ENCODE measurements at regions not wholly inside any gene's neighbourhood (a gene's known extent, or its start where the extent isn't known, plus 50 kb on each side); places are given as distances from the start of the nearest gene placed in this dataset.

DNA sequence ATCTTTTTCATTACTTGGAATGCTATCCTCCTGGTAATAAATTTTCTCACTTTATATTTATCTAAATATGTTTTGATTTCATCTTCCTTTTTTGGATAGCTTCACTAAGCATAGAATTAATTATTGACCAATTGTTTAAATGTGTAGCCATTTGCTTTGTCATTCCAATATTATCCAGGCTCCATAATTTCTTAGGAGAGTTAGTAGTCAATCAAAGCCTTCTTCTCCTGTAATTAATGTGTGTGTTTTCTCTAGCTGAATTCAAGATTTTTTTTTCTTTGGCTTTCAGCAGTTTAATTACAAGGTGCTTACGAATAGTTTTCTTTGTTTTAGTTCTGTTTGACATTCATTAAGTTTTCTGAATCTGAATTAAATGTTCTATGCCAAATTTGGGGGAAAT, 545.9 kb upstream of the CELF2 start:
- DNase-seq (ENCODE audit: low spot score) = no peak

DNA sequence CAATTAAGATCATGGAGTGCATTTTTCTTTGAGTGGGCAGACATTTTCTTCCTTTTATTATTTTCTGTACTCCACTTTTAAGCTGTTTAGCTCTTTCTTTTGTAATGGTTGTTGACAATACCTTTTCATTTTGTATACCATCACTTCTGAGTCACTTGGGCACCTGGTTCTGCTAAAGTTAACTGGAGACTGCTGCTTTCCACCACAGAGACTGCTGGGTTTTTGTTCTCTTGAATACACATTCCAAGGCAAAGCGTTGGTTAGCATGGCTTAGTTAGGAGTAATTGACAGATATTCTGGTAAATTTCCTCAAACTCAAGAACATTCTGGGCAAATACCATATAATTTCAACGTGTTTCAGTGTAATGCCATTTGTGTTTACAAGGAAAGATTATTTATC, 541.9 kb upstream of the CELF2 start:
- DNase-seq (ENCODE audit: low spot score) = no peak

DNA sequence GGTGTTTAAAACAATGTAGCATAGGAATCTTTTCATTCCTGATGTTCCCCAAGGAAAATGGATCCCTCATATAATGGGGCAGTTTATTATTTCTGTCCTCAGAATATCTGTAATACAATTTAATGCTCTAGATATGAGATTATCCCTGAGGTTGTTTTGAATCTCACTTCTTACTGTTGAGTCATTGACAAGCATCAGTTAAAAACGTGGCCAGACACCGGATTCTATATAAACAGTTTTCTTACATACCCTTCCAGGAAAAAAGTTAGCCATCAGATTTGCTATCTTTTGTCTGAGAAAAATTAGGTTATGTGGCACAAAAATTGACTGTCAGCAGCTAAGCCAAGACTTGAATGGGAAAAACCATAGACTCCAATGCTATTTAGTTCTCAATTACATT, 539.8 kb upstream of the CELF2 start:
- DNase-seq (ENCODE audit: low spot score) = no peak

DNA sequence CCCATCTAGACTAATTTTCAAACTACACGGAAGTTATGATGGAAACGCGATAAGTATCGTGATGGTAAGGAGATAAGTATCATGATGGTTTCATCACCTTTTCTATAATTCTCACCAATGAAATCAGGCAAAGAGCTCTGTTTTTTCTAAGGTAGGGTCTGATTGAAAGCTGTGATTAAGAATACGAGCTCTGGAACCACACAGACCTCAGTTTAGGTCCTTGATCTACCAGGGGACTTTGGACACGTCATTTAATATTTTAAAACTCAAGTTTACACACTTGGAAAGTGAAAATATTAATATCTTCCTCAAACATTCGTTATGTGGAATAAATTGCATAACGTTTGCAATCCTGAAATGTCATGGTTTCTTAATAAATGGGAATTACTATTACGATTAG, 538.2 kb upstream of the CELF2 start:
- no peak for DNase-seq (ENCODE audit: low spot score)

DNA sequence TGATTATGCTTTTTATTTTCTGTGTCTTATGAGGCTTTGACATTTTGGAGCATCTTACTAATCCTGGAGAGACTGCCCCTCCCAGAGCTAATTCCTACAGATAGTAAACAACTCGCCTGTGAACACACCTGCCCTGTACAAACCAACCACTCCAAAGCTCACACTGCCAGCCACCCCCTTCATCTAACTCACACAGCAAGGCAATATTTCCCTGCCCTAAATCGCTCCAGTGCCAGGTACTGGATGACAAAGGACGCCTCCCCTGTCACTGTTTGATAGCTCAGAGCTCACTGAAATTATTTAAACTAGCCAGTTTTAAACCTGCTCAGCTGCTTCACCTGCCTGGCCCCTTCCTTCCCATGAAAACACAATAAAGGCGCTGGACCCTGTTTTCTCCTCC, 535.1 kb upstream of the CELF2 start:
- no peak for DNase-seq (ENCODE audit: low spot score)

DNA sequence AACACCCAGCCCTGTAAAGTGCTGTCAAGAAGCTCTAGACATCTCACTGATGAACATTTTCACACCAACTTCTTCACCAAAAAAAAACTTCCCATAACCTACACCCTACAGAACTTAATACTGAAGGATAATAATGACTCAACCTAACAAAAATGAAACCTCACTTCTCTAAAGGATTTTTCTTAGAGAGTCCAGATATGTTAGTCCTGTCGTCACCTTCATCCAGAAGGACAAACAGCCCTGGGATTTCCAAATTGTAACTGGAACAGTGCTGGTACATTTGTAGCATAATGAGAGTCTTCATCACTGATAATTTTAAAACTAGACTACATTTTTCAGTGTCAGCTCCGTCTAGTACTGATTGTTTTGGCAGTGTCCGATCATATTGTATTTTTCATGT, 528.6 kb upstream of the CELF2 start:
- DNase-seq (ENCODE audit: low spot score) = no peak

DNA sequence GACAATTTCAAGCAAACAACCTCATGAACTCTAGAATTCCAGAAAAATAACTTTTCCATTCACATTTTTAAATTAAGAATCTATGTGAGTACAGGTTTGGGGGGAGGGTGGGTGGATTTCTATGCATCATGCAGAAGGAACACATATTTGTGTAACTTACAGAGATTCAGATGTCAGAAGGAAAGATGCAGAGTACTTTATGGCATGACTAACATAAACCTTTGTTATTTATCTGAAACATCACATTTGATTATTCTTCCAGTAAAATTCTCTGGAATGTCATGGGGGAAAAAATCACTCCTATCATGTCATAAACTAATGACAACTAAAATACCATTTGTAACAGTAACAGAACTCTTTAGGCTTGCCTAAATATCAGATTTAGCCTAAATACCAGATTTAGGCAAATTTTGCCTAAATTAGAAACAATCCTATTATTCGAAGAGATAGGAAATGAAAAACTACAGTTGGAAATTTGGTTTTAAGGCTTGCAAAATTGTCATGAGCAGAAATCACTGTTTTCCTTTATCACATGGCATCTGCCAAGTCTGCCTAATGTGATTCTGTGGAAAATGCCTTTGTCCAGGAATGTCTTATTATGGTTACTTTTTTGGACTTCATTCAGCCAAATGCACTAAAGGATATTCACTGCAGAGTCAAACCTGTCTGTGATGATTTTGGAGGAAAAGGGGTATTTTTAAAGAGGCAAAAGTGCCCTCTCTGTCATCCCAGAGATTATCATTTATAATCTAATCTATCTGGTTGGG, 527.7 kb upstream of the CELF2 start:
- no peak for DNase-seq (ENCODE audit: low spot score)

DNA sequence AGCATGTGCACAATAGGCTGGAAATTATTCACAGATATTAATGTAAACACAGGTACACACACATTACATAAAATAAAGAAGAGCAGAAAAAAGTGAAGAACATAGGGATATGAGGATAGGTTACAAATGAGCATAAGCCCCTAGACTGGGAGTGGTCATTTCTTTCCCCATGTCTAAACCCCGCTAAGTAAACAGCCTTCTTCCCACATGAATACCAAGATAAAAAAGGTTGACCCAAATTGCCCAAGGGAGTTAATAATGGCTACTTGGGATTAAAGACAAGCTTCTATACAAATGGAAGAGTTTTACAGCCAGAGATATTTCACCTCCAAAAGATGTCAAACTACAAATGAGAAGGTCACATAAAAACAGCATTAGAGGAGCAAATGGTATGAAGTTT, 527.1 kb upstream of the CELF2 start:
- DNase-seq (ENCODE audit: low spot score) = no peak

DNA sequence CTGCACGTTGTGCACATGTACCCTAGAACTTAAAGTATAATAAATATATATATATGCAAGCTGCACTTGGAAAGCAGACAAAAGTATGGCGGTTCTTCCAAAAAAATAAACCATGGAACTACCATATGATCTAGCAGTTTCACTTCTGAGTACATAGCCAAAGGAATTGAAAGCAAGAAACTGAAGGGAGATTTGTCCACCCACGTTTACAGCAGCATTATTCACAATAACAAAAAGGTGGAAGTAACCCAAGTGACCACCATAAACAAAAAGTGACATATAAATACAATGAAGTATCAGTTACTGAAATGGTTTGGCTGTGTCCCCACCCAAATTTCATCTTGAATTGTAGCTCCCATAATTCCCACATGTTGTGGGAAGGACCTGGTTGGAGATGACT, 525.3 kb upstream of the CELF2 start:
- no peak for DNase-seq (ENCODE audit: low spot score)

DNA sequence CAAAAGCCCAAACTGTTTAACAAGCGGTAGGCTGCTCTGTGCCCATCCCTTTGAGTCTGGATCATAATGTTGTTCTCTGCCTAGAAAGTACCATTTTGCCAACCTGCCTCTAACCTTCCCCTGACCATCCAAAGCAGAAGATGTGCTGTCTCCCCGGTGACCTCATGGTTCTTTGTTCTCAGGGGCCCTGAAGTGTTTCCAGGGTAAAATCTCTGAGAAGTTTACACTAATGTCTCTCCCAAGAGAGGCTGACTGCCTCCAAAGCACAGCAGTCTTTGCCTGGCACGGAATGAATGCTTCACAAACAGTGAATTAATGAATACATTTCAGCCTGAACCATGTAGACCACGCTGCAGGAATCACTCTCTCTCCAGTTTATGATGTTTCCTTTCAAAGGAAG, 523.8 kb upstream of the CELF2 start:
- DNase-seq (ENCODE audit: low spot score) = no peak

DNA sequence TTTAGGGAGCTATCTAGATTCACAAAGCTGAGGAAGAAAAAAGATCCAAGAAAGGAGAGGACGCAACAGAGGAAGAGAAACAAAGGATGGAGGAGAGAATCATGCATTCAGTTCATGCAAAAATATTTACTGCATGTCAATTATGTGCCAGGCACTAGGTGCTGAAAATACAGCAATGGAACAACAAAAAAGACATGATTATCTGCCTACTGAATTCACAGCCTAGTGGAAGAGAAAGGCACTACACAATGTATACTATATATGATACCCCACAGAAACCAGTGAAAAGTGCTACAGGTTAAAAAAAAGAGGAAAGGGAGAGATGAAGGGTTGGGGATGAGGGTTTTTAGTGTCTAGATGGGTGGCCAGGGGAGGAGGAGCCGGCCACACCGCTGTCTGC, 520.4 kb upstream of the CELF2 start:
- no peak for DNase-seq (ENCODE audit: low spot score)

DNA sequence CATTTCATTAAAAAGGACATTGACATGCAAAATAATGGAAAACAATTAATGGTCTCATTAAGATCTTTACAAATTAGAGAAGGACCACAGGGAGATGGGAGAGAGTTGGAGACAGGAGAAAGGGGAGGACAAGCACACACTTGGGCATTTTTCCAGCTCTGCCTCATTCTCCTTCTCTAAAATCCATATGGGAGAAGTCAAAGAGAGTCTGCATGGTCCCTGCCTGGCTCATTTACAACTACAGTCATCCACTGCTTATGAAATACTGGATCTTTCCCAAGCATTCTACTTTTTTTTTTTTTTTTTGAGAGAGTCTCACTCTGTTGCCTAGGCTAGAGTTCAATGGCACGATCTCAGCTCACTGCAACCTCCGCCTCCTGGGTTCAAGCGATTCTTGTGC, 518.9 kb upstream of the CELF2 start:
- DNase-seq (ENCODE audit: low spot score) = no peak

DNA sequence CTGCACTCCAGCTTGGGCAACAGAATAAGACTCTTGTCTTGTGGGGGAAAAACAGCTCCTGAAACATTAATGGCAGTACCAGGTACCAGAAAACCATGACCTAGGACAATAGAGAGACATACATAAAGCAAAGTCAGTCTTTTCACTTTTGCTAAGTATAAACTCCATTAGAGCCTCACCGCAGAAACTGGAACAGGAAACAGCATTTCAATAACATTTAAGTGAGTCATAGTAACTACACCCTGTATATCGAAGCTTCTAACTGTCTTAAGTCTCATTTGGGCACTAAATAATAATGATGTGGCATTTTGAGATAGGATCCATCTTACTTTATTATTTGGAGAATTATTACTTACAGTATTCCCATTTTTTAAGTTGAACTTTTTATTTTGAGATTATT, 517.8 kb upstream of the CELF2 start:
- no peak for DNase-seq (ENCODE audit: low spot score)

DNA sequence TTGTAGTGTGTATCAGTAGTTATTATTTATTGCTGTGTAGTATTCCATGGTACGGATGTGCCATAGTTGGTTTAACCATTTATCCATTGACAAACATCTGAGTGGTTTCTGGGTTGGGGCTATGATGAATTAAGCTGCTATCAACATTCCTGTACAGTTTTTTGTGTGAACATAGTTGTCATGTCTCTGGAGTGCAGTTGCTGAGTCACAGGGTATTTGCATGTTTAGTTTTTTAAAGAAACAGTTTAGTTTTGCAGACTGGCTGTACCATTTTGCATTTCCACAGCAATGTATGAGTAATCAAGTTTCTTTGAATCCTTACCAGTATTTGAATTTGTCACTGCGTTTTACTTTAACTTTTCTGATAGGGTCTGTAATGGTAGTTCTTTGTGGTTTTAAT, 516.7 kb upstream of the CELF2 start:
- no peak for DNase-seq (ENCODE audit: low spot score)

DNA sequence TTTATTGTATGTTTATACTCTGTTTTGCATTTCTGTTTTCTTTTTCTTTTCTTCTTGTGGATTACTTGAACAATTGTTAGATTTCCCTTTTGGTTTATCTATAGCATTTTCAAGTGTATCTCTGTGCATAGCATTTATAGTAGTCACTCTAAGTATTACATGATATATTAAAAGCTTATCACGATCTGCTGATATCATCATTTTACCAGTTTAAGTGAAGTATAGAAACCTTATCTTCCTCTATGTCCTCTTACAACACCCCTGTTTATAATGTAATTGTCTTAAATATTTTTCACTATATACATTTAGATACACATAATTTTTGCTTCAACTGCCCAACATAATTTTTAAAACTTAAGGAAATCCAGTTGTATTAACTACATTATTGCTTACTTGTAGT, 513.9 kb upstream of the CELF2 start:
- DNase-seq (ENCODE audit: low spot score) = no peak

DNA sequence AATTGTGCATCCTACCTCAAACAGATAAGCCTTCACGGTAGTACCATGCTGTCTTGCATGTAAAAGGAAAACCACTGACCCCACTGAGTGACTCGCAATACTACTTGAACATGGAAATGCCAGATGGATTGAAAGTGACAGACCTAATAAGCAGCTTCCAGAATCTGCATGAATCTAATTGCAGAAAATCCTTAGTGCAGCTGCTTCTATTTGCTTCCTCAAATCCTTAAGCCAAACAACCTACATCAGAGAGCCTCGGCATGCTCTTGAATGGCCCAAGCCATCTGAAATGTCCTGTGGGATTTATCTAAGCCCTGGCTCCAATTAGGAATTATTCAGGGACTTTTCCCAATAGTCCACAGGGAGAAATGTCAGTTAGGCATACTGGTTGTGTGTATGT, 509.5 kb upstream of the CELF2 start:
- no peak for DNase-seq (ENCODE audit: low spot score)

DNA sequence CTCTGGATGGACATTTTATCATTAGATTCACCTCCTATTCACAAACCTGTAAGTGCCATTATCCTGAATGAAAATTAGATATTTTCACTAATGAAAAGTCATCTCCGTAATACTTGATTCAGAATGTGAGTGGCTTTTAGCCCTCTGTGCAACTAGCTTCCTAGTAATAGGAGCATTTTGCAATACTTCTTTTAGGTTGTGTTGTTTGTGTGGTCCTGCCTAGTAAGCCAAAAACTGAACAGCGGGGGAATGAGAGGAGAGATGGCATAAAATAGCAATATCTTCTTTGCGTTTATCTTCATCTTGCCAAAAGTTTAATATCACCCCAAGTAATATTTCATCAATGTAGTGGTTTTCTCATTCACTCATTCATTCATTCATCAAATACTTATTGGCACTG, 507.5 kb upstream of the CELF2 start:
- no peak for DNase-seq (ENCODE audit: low spot score)

DNA sequence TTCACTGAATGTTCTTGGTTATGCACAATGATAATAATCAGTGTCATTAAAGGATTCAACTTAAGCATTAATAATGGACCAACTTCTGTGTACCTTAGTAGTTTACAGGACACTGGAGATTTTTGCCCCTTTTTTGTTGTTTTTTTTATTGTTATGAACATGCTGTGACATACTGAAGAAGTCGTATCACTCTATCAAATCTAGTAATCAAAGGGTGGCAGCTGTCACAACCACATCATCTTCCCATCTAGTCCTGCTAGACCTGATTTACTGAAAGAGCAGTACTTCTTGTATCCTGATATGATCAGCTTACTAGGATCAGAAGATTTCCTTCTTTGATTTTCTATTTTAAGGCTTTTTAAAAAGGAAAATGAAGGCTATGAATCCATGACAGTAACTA, 504.6 kb upstream of the CELF2 start:
- DNase-seq (ENCODE audit: low spot score) = no peak

DNA sequence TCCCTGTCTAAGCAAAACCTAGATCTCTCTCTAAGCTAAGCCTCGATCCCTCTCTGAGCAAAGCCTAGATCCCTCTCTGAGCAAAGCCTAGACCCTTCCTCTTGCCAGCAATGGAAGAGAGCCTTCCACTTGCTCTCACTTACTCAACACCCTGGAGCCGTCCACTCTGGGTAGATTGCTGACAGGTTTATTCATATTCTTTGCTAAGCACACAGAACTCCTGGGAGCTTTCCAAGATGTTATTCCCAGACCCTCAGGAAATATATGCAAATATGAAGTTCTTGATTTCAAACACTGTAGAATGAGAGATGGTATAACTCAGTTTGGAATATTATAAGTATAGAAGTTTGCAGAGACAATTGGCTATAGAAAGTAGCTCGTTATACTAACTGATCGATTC, 503.8 kb upstream of the CELF2 start:
- DNase-seq (ENCODE audit: low spot score) = no peak

DNA sequence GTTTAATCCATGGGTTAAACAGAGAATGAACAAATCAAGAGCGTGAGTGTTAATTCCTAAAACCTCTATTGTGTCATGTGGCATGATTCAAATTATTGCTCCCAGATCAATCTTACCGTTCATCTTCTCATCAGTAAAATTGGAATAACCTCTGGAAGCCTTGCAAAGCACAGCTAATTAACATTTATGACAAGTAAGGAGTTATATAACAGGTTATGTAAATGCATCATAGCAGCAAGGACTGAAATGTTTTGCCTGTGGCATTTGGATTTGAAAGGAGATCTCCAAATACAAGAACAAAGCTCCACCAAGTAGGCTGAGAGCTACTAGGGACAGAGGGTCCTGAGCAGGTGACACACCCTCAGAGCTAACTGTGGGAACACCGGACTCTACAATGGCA, 502.9 kb upstream of the CELF2 start:
- DNase-seq (ENCODE audit: low spot score) = no peak

DNA sequence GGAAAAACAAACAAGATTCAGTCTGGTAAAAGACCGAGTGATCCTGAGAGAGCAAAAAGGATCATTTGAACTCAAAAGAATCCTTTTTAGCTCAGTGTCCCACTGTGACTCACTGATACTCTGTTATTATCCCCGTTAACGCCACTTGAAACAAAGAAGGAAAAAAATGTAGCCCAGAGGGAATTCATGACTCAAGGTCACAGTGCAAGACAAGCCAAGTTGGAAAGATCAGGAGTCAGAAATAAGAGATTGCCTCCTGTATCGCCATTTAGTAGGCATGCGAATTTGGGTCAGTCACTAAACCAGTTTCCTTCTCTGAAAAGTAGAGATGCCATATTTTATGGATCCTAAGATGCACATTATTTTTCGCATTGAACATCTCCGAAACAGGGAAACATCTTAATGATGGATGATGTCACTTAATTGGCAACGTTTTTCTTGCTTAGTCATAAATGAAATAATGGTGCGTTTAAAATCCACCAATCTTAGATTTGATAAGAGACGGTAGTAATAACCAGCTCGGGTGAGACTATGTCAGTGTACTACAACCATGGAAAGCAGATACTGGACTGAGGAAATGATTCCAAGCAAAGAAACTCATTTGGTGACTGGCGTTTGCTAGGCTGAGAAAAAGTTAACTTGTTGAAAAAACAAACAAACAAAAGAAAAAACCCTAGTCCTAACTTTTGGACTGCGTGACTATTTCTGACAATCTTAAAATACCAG, 502.0 kb upstream of the CELF2 start:
- DNase-seq (ENCODE audit: low spot score) = no peak

DNA sequence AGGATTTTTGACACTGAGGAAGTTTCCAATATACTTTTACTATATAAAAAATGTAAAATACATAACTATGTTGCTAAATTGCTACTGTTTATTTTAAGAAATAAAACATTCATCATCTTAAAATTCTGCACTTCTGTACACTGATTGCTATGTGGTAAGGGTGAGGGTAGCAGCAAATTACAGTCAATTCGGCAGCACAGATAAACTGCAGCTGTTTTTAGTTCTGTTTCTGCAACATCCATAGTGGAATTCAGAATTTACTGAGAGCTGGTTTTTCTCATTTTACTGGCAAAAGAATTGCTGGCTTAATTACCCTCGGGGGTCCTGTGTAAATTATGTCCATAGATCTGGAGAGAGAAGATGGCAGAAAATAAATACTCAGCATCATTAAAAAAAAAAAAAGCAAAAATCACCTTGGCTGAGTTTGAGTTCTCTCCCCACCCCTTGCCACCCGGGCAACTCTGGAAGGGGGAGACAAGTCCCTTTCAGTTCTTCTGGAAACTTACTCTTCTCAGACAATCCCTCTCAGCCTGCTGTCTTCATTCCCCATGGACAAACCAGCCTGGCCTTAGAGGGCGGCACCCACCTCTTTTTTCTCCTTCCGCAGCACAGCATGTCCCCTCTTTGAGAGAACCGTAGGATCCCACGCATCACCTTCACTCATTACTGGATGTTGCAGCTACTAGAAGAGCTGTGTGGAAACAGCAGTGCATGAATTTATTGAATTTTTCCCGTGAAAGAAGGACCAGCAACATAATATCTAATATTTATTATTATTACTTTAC, 501.1 kb upstream of the CELF2 start:
- no peak for DNase-seq (ENCODE audit: low spot score)

DNA sequence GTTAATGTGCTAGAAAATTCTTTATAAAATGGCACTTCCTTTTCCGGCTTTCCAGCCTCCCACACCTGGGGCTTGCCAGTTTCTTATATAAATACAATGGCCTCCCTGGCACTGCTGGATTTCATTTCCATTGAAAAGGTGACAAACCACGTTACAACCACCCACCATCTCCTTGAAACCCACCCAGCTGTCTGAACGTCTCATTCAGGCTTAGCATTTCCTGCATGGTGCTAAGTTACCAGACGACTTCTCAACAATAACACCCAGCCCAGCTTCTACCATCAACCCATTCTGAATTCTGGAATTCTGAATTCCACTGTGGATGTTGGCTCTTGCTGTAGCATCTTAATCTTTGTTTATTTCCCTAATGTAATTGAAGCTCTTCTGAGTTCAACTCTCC, 499.8 kb upstream of the CELF2 start:
- DNase-seq (ENCODE audit: low spot score) = no peak
